HG03139 (cell line): ENCODE measurements at regions not wholly inside any gene's neighbourhood (a gene's known extent, or its start where the extent isn't known, plus 50 kb on each side); places are given as distances from the start of the nearest gene placed in this dataset.
"Not testable (repeated sequence)": the region's sequence is repeated elsewhere in the genome, so short reads cannot be mapped to it uniquely, and the experiment has no call there.

Experiments used
- ATAC-seq: cut with Tn5 transposase; IDR thresholded peaks from one replicate; pipeline ENCODE4 v1.9.1; 2021; ENCODE audit not compliant: unreplicated experiment

GRCh38 chr3:71994906-71995305 lies 210.0 kb upstream of the PROK2 start:
- no peak for ATAC-seq

- no peak for ATAC-seq
These were observed 209.3 kb upstream of the PROK2 start for GRCh38 chr3:71994203-71994602.

- no peak for ATAC-seq
These were observed 206.7 kb upstream of the PROK2 start for GRCh38 chr3:71991681-71992080.

- no peak for ATAC-seq
These were observed 206.1 kb upstream of the PROK2 start for GRCh38 chr3:71991046-71991445.

- ATAC-seq, result no peak
These were observed 205.6 kb upstream of the PROK2 start for GRCh38 chr3:71990545-71990944.

- ATAC-seq, result no peak
These were observed 204.2 kb upstream of the PROK2 start for GRCh38 chr3:71989165-71989564.

GRCh38 chr3:71987828-71988227 lies 202.9 kb upstream of the PROK2 start:
- ATAC-seq, result no peak

GRCh38 chr3:71987089-71987735 lies 202.3 kb upstream of the PROK2 start:
- ATAC-seq, result no peak

- no peak for ATAC-seq
These were observed 201.7 kb upstream of the PROK2 start for GRCh38 chr3:71986606-71987005.

- peak; percentile 88 for ATAC-seq
These were observed 200.1 kb upstream of the PROK2 start for GRCh38 chr3:71984843-71985613.

- no peak for ATAC-seq
These were observed 198.7 kb upstream of the PROK2 start for GRCh38 chr3:71983694-71984093.

- not testable (repeated sequence) for ATAC-seq
These were observed 197.7 kb upstream of the PROK2 start for GRCh38 chr3:71982506-71983258.

- no peak for ATAC-seq
These were observed 194.2 kb upstream of the PROK2 start for GRCh38 chr3:71979175-71979574.

- ATAC-seq, result peak; percentile 85
These were observed 193.3 kb upstream of the PROK2 start for GRCh38 chr3:71978150-71978721.

- ATAC-seq, result no peak
These were observed 192.6 kb upstream of the PROK2 start for GRCh38 chr3:71977525-71977924.

- ATAC-seq, result no peak
These were observed 190.6 kb upstream of the PROK2 start for GRCh38 chr3:71975573-71975972.

GRCh38 chr3:71974786-71975185 lies 189.8 kb upstream of the PROK2 start:
- no peak for ATAC-seq

- ATAC-seq, result no peak
These were observed 188.5 kb upstream of the PROK2 start for GRCh38 chr3:71973274-71974030.

GRCh38 chr3:71972031-71972430 lies 187.1 kb upstream of the PROK2 start:
- no peak for ATAC-seq

GRCh38 chr3:71968544-71968943 lies 183.6 kb upstream of the PROK2 start:
- no peak for ATAC-seq

- no peak for ATAC-seq
These were observed 181.2 kb upstream of the PROK2 start for GRCh38 chr3:71966185-71966584.
